HUES6 (cell line): ENCODE measurements at regions not wholly inside any gene's neighbourhood (a gene's known extent, or its start where the extent isn't known, plus 50 kb on each side); places are given as distances from the start of the nearest gene placed in this dataset.
"Not testable (repeated sequence)": the region's sequence is repeated elsewhere in the genome, so short reads cannot be mapped to it uniquely, and the experiment has no call there.

Source experiments
- H3K27ac ChIP-seq: 2 replicates; pipeline ENCODE4 v1.7.0; 2013; ENCODE audit warnings: low read depth, mild to moderate bottlenecking, low read length, inconsistent platforms
- H3K27me3 ChIP-seq: 2 replicates; pipeline ENCODE4 v1.6.1; 2013; ENCODE audit warnings: low read length; ENCODE audit not compliant: control insufficient read depth, insufficient read depth
- H3K36me3 ChIP-seq: 2 replicates; pipeline ENCODE4 v1.6.1; 2013; ENCODE audit warnings: low read length; ENCODE audit not compliant: control insufficient read depth, insufficient read depth
- H3K4me1 ChIP-seq: 2 replicates; pipeline ENCODE4 v1.6.1; 2013; ENCODE audit warnings: low read length; ENCODE audit not compliant: control insufficient read depth, insufficient read depth
- H3K4me3 ChIP-seq: 2 replicates; pipeline ENCODE4 v1.5.1; 2013; ENCODE audit warnings: low read depth, low read length
- H3K9ac ChIP-seq: one replicate; pipeline ENCODE4 v1.6.1; 2013; ENCODE audit warnings: mild to moderate bottlenecking, low read length
- H3K9me3 ChIP-seq: 2 replicates; pipeline ENCODE4 v1.6.1; 2013; ENCODE audit warnings: low read depth, low read length; ENCODE audit not compliant: control insufficient read depth, insufficient read depth

DNA sequence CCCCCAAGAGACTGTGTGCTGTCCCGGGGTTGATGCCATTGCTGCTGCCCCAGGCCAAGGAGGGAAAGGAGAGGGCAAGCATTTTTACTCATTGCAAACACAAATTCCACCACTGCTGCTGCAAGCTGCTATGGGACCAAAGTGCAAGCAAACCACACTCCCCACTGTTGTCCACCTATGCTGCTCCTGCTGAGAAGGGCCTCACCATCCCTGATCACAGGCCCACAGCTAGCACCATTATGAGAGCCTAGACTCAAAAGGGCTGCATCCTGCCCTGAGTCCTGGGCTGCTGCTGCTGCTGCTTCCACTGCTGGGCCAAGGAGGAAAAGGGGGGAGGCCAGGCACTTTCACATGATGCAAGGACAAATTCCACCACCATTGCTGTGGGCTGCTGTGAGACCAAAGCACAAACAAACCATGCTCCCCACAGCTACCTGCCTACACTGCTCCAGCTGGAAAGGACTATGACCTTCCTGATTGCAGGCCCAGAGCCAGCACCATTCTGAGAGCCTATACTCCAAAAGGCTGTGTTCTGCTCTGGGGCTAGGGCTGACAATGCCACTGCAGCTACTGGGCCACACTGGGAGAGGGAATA, 218.2 kb upstream of the ZCCHC13 start:
- Histone ChIP-seq H3K27ac (no peak overlapping the region), H3K9ac (no peak overlapping the region), H3K36me3 (no peaks in the 10 kb centered on the region; the same call in 1 of the 2 replicates), H3K4me1 (no peaks in the 10 kb centered on the region), H3K9me3 (peaks cover 44% of the 10 kb centered on the region), H3K27me3 (no peaks in the 10 kb centered on the region; the same call in 1 of the 2 replicates), H3K4me3 (no peak overlapping the region)

GRCh38 chrX:74080165-74080564, 223.8 kb upstream of the ZCCHC13 start:
- Histone ChIP-seq H3K9me3 (peaks cover 26% of the 10 kb centered on the region), H3K36me3 (no peaks in the 10 kb centered on the region), H3K4me1 (no peaks in the 10 kb centered on the region), H3K27me3 (no peaks in the 10 kb centered on the region; the same call in 1 of the 2 replicates), H3K9ac (no peak overlapping the region), H3K27ac (no peak overlapping the region), H3K4me3 (no peak overlapping the region)

DNA sequence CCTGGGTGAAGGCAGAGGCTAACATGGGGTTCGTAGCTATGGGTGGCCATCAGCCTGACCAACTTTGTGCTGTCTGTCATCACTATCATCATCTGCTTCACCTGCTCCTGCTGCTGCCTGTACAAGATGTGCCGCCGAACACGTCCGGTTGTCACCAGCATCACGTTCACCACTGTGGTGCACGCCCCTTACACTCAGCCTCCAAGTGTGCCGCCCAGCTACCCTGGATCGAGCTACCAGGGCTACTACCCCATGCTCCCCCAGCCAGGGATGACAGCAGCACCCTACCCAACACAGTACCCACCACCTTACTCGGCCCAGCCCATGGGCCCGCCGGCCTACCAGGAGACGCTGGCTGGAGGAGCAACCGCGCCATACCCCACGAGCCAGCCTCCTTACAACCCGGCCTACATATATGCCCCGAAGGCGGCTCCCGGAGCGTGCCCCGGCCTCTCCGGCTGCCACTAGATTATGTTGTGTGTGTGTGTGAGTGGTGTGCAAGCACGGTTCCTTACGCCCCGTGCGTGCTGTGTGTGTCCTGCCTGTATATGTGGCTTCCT, 213.4 kb upstream of the XIST start:
- Histone ChIP-seq H3K4me3 (no peak overlapping the region), H3K4me1 (peaks cover 4% of the 10 kb centered on the region; the same call in 1 of the 2 replicates), H3K9ac (no peak overlapping the region), H3K9me3 (peaks cover 9% of the 10 kb centered on the region), H3K36me3 (peaks cover 7% of the 10 kb centered on the region; the same call in 1 of the 2 replicates), H3K27me3 (no peaks in the 10 kb centered on the region; the same call in 1 of the 2 replicates), H3K27ac (no peak overlapping the region)

GRCh38 chrX:74063426-74064155, 211.1 kb upstream of the XIST start:
- Histone ChIP-seq H3K4me1 (peaks cover 4% of the 10 kb centered on the region; the same call in 1 of the 2 replicates), H3K36me3 (no peaks in the 10 kb centered on the region), H3K4me3 (no peak overlapping the region), H3K9ac (no peak overlapping the region), H3K9me3 (peaks cover 3% of the 10 kb centered on the region), H3K27me3 (peaks cover 5% of the 10 kb centered on the region; the same call in 1 of the 2 replicates), H3K27ac (no peak overlapping the region)

- H3K9me3 ChIP-seq: no peaks in the 10 kb centered on the region
- no peaks in the 10 kb centered on the region for H3K36me3 ChIP-seq
- no peak overlapping the region for H3K9ac ChIP-seq
- no peak overlapping the region for H3K4me3 ChIP-seq
- H3K27me3 ChIP-seq: peaks cover 5% of the 10 kb centered on the region; the same call in 1 of the 2 replicates
- H3K4me1 ChIP-seq: peaks cover 4% of the 10 kb centered on the region; the same call in 1 of the 2 replicates
- no peak overlapping the region for H3K27ac ChIP-seq
Measured at GRCh38 chrX:74061879-74062278, 209.4 kb upstream of the XIST start.

DNA sequence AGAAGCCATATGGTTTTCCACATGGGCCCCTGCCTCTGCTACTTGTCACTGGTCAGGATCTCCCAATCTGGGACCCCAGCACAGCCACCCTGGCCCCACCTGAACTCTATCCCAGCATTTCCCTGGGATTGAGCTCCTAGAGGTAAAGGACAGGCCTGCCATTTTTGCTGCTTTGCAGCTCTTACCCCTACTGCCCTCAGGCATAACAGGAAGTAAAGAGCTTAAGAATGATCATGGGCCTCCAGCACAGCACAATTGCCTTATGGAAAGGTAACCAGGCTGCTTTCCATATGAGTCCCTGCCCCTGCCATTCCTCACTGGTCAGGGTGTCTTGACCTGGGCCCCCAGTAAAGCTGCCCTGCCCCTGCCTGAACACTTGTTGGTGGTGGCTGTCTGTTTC, 196.6 kb upstream of the XIST start:
- Histone ChIP-seq H3K4me1 (no peaks in the 10 kb centered on the region), H3K27me3 (no peaks in the 10 kb centered on the region; the same call in 1 of the 2 replicates), H3K27ac (no peak overlapping the region)

GRCh38 chrX:74034066-74034465, 181.6 kb upstream of the XIST start:
- H3K27me3 ChIP-seq, H3K36me3 ChIP-seq, H3K9ac ChIP-seq, H3K9me3 ChIP-seq, H3K4me1 ChIP-seq, H3K4me3 ChIP-seq, H3K27ac ChIP-seq: not testable (repeated sequence)

More for the DNA sequence above, 196.6 kb upstream of the XIST start:
- no peak overlapping the region for H3K4me3 ChIP-seq
- no peak overlapping the region for H3K9ac ChIP-seq
- peaks cover 26% of the 10 kb centered on the region for H3K9me3 ChIP-seq
- H3K36me3 ChIP-seq: no peaks in the 10 kb centered on the region

GRCh38 chrX:74031527-74031926, 179.0 kb upstream of the XIST start:
- not testable (repeated sequence) for H3K36me3 ChIP-seq, H3K4me3 ChIP-seq, H3K9ac ChIP-seq, H3K27ac ChIP-seq, H3K27me3 ChIP-seq, H3K4me1 ChIP-seq
- peaks cover 22% of the 10 kb centered on the region; the same call in 1 of the 2 replicates for H3K9me3 ChIP-seq

DNA sequence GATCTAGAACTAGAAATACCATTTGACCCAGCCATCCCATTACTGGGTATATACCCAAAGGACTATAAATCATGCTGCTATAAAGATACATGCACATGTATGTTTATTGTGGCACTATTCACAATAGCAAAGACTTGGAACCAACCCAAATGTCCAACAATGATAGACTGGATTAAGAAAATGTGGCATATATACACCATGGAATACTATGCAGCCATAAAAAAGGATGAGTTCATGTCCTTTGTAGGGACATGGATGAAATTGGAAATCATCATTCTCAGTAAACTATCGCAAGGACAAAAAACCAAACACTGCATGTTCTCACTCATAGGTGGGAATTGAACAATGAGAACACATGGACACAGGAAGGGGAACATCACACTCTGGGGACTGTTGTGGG, 178.3 kb upstream of the XIST start:
- H3K4me1 ChIP-seq, H3K4me3 ChIP-seq, H3K36me3 ChIP-seq, H3K27me3 ChIP-seq, H3K9ac ChIP-seq, H3K27ac ChIP-seq: not testable (repeated sequence)
- H3K9me3 ChIP-seq: peaks cover 28% of the 10 kb centered on the region; the same call in 1 of the 2 replicates

- H3K4me3 ChIP-seq, H3K27me3 ChIP-seq, H3K27ac ChIP-seq, H3K4me1 ChIP-seq, H3K9ac ChIP-seq, H3K36me3 ChIP-seq: not testable (repeated sequence)
- peaks cover 63% of the 10 kb centered on the region for H3K9me3 ChIP-seq
Measured at GRCh38 chrX:74025145-74025544, 172.6 kb upstream of the XIST start.

DNA sequence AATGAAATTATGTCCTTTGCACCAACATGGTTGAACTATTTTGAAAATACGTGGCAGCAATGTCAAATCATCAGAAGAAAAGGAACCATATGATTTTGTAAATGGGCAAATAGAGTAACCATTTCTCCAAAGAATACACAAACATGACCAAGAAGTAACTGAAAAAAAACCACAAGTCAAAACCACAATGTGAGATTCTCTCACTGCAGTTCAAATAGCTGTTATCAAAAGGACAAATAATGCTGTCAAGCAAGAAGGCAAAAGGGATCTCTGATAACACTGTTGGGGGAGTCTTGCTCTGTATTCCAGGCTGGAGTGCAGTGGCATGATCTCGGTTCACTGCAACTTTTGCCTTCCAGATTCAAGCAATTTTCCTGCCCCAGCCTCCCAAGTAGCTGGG, 170.7 kb upstream of the XIST start:
- H3K27ac ChIP-seq: no peak overlapping the region
- no peak overlapping the region for H3K4me3 ChIP-seq
- H3K36me3 ChIP-seq: peaks cover 6% of the 10 kb centered on the region; the same call in 1 of the 2 replicates
- no peak overlapping the region for H3K9ac ChIP-seq
- H3K4me1 ChIP-seq: no peaks in the 10 kb centered on the region
- H3K9me3 ChIP-seq: peaks cover 81% of the 10 kb centered on the region
- no peaks in the 10 kb centered on the region; the same call in 1 of the 2 replicates for H3K27me3 ChIP-seq
